MCF 10A (cell line): ENCODE measurements at regions not wholly inside any gene's neighbourhood (a gene's known extent, or its start where the extent isn't known, plus 50 kb on each side); places are given as distances from the start of the nearest gene placed in this dataset.

Experiments
- BruUV-seq: library from RNA; stranded (reverse); fragments of 400-500 nt; replicated peaks from 2 replicates; lab custom pipeline; 2021; lab: Mats Ljungman, UMichigan
- CTCF ChIA-PET: fragments of 300-600 bp; sonication (Branson Sonifier 250); formaldehyde crosslinking; extraction: SDS; loops from one replicate; lab custom pipeline; 2021; ENCODE audit warnings: antibody characterized with exemption, inconsistent platforms; lab: Yijun Ruan, JAX
- POLR2A ChIA-PET: fragments of 300-600, 350-650 bp; sonication (Branson Sonifier 250); formaldehyde crosslinking; extraction: SDS; loops from one replicate; lab custom pipeline; 2020; ENCODE audit warnings: antibody characterized with exemption, inconsistent platforms; lab: Yijun Ruan, JAX
- DNase-seq: peaks from one replicate; pipeline ENCODE4 v3.0.0-alpha.2; 2018; ENCODE audit not compliant: unreplicated experiment
- H3K27ac Mint-ChIP-seq: one replicate; pipeline ENCODE4 v1.8.0; 2022; ENCODE audit warnings: mild to moderate bottlenecking, low read depth, mixed read lengths; ENCODE audit not compliant: unreplicated experiment
- H3K27me3 Mint-ChIP-seq: one replicate; pipeline ENCODE4 v1.8.0; 2022; ENCODE audit warnings: mixed read lengths; ENCODE audit not compliant: insufficient read depth, unreplicated experiment
- H3K36me3 Mint-ChIP-seq: one replicate; pipeline ENCODE4 v1.8.0; 2022; ENCODE audit warnings: mild to moderate bottlenecking, moderate library complexity, mixed read lengths; ENCODE audit not compliant: insufficient read depth, unreplicated experiment
- H3K4me1 Mint-ChIP-seq: one replicate; pipeline ENCODE4 v1.8.0; 2022; ENCODE audit warnings: mixed read lengths; ENCODE audit not compliant: insufficient read depth, unreplicated experiment
- H3K4me3 Mint-ChIP-seq: one replicate; pipeline ENCODE4 v1.8.0; 2022; ENCODE audit warnings: mild to moderate bottlenecking, moderate library complexity, mixed read lengths; ENCODE audit not compliant: unreplicated experiment
- H3K9me3 Mint-ChIP-seq: one replicate; pipeline ENCODE4 v1.8.0; 2022; ENCODE audit warnings: mixed read lengths; ENCODE audit not compliant: unreplicated experiment
- CTCF ChIP-seq: fragments of 200-600 bp; IDR thresholded peaks from one replicate; pipeline ENCODE4 v1.8.0; 2022; ENCODE audit warnings: antibody characterized with exemption, mild to moderate bottlenecking; ENCODE audit not compliant: unreplicated experiment
- intact Hi-C: fragments of 100-400 bp; cut with micrococcal nuclease; formaldehyde crosslinking; loops from 2 replicates; pipeline ENCODE4 v1.14.1; 2022

- Mint-ChIP-seq H3K9me3 (no peaks in the 10 kb centered on the region), H3K4me3 (no peak overlapping the region), H3K27me3 (no peaks in the 10 kb centered on the region), H3K27ac (no peak overlapping the region), H3K36me3 (no peaks in the 10 kb centered on the region), H3K4me1 (peaks cover 7% of the 10 kb centered on the region)
- TF ChIP-seq CTCF: no peak
- ChIA-PET POLR2A (no interaction called here), CTCF (interaction anchor here (0.6 kb wide), 1 partner anchor 37 kb away, joined by 3 read pairs; no protein-coding TSS in a partner anchor)
- DNase-seq: no peak
- intact Hi-C loops: no loop called here
- BruUV-seq: no TSS peak
These were observed 736.2 kb upstream of the ADGRB3 start for GRCh38 chr6:67898875-67899274.

GRCh38 chr6:67897998-67898607 lies 737.0 kb upstream of the ADGRB3 start:
- no peak for TF ChIP-seq CTCF
- ChIA-PET POLR2A (no interaction called here), CTCF (interaction anchor here (0.6 to 0.8 kb wide), 2 partner anchors 30 to 83 kb away, joined by 4 to 5 read pairs; no protein-coding TSS in a partner anchor)
- Mint-ChIP-seq H3K4me1 (peaks cover 7% of the 10 kb centered on the region), H3K36me3 (no peaks in the 10 kb centered on the region), H3K27me3 (no peaks in the 10 kb centered on the region), H3K9me3 (no peaks in the 10 kb centered on the region), H3K4me3 (no peak overlapping the region), H3K27ac (no peak overlapping the region)
- no peak for DNase-seq
- no TSS peak for BruUV-seq
- intact Hi-C loops: no loop called here

GRCh38 chr6:67896476-67896875 lies 738.6 kb upstream of the ADGRB3 start:
- no peak for TF ChIP-seq CTCF
- DNase-seq: peak; percentile 60
- Mint-ChIP-seq H3K36me3 (no peaks in the 10 kb centered on the region), H3K4me1 (peaks cover 7% of the 10 kb centered on the region), H3K27me3 (no peaks in the 10 kb centered on the region), H3K27ac (no peak overlapping the region), H3K4me3 (no peak overlapping the region), H3K9me3 (no peaks in the 10 kb centered on the region)
- ChIA-PET POLR2A (no interaction called here), CTCF (interaction anchor here (0.6 kb wide), 1 partner anchor 25 kb away, joined by 3 read pairs; no protein-coding TSS in a partner anchor)
- intact Hi-C loops: no loop called here
- no TSS peak for BruUV-seq

- Mint-ChIP-seq H3K9me3 (peaks cover 11% of the 10 kb centered on the region), H3K4me1 (no peaks in the 10 kb centered on the region), H3K27ac (no peak overlapping the region), H3K36me3 (no peaks in the 10 kb centered on the region), H3K27me3 (no peaks in the 10 kb centered on the region), H3K4me3 (no peak overlapping the region)
- intact Hi-C loops: no loop called here
- CTCF ChIA-PET: no interaction called here
- no TSS peak for BruUV-seq
- no peak for TF ChIP-seq CTCF
- no peak for DNase-seq
- POLR2A ChIA-PET: interaction anchor here (1.2 kb wide), 1 partner anchor 250 kb away, joined by 4 read pairs; no protein-coding TSS in a partner anchor
These were observed 745.4 kb upstream of the ADGRB3 start for GRCh38 chr6:67889682-67889995.
